H9 (cell line): ENCODE measurements at regions not wholly inside any gene's neighbourhood (a gene's known extent, or its start where the extent isn't known, plus 50 kb on each side); places are given as distances from the start of the nearest gene placed in this dataset.

Experiments
- DNase-seq: peaks from one replicate; pipeline ENCODE4 v3.0.0-alpha.2; 2017
- H2AFZ ChIP-seq: one replicate; pipeline ENCODE4 v1.6.1; 2013; ENCODE audit warnings: mild to moderate bottlenecking, low read length, control low read depth, moderate library complexity
- H2AK5ac ChIP-seq: 2 replicates; pipeline ENCODE4 v1.6.1; 2013; ENCODE audit warnings: low read length, control low read depth, mixed read lengths; ENCODE audit not compliant: insufficient read length
- H2BK120ac ChIP-seq: one replicate; pipeline ENCODE4 v1.6.1; 2013; ENCODE audit warnings: low read depth, mild to moderate bottlenecking, low read length, control low read depth, inconsistent platforms; ENCODE audit not compliant: poor library complexity, severe bottlenecking
- H2BK12ac ChIP-seq: 2 replicates; pipeline ENCODE4 v1.6.1; 2013; ENCODE audit warnings: low read length, control low read depth, mixed read lengths, low read depth; ENCODE audit not compliant: insufficient read length
- H2BK15ac ChIP-seq: 2 replicates; pipeline ENCODE4 v1.6.1; 2013; ENCODE audit warnings: low read depth, low read length, control low read depth
- H2BK20ac ChIP-seq: one replicate; pipeline ENCODE4 v1.6.1; 2013; ENCODE audit warnings: low read depth, mild to moderate bottlenecking, low read length, control low read depth, inconsistent platforms; ENCODE audit not compliant: poor library complexity, severe bottlenecking
- H2BK5ac ChIP-seq: 2 replicates; pipeline ENCODE4 v1.6.1; 2013; ENCODE audit warnings: low read length, control low read depth, mixed read lengths; ENCODE audit not compliant: insufficient read length
- H3K14ac ChIP-seq: 2 replicates; pipeline ENCODE4 v1.6.1; 2013; ENCODE audit warnings: low read length, control low read depth; ENCODE audit not compliant: insufficient read depth
- H3K18ac ChIP-seq: 2 replicates; pipeline ENCODE4 v1.6.1; 2013; ENCODE audit warnings: low read depth, mild to moderate bottlenecking, mixed read lengths, low read length, control low read depth; ENCODE audit not compliant: insufficient read length
- H3K23ac ChIP-seq: 2 replicates; pipeline ENCODE4 v1.6.1; 2013; ENCODE audit warnings: low read length, control low read depth, mixed read lengths, low read depth; ENCODE audit not compliant: insufficient read length
- H3K23me2 ChIP-seq: 2 replicates; pipeline ENCODE4 v1.6.1; 2013; ENCODE audit warnings: low read depth, mild to moderate bottlenecking, mixed read lengths, low read length, control low read depth; ENCODE audit not compliant: insufficient read length, poor library complexity, severe bottlenecking
- H3K27ac ChIP-seq: 2 replicates; pipeline ENCODE4 v1.5.1; 2013; ENCODE audit warnings: low read length, control low read depth, mixed read lengths, low read depth; ENCODE audit not compliant: insufficient read length
- H3K27me3 ChIP-seq: 2 replicates; pipeline ENCODE4 v1.6.1; 2013; ENCODE audit warnings: low read length, control low read depth, inconsistent platforms; ENCODE audit not compliant: insufficient read depth
- H3K4ac ChIP-seq: 2 replicates; pipeline ENCODE4 v1.6.1; 2013; ENCODE audit warnings: low read depth, mild to moderate bottlenecking, control low read depth, inconsistent platforms, low read length, moderate library complexity
- H3K4me1 ChIP-seq: 2 replicates; pipeline ENCODE4 v1.6.1; 2013; ENCODE audit warnings: low read length, control low read depth, inconsistent platforms; ENCODE audit not compliant: insufficient read depth
- H3K4me2 ChIP-seq: 2 replicates; pipeline ENCODE4 v1.6.1; 2013; ENCODE audit warnings: low read length, control low read depth, mixed read lengths; ENCODE audit not compliant: insufficient read length, insufficient read depth
- H3K56ac ChIP-seq: 2 replicates; pipeline ENCODE4 v1.6.1; 2013; ENCODE audit warnings: low read depth, mild to moderate bottlenecking, mixed read lengths, low read length, control low read depth; ENCODE audit not compliant: insufficient read length
- H3K79me1 ChIP-seq: 2 replicates; pipeline ENCODE4 v1.6.1; 2013; ENCODE audit warnings: low read depth, mild to moderate bottlenecking, moderate library complexity, low read length, control low read depth, inconsistent platforms; ENCODE audit not compliant: insufficient read depth, poor library complexity, severe bottlenecking
- H3K79me2 ChIP-seq: 2 replicates; pipeline ENCODE4 v1.6.1; 2013; ENCODE audit warnings: low read length, control low read depth, inconsistent platforms; ENCODE audit not compliant: insufficient read depth
- H3K9ac ChIP-seq: 2 replicates; pipeline ENCODE4 v1.6.1; 2013; ENCODE audit warnings: low read length, control low read depth, mixed read lengths; ENCODE audit not compliant: insufficient read length; ENCODE audit errors: extremely low read depth
- H3K9me3 ChIP-seq: one replicate; pipeline ENCODE4 v1.6.1; 2013; ENCODE audit warnings: low read depth, low read length, inconsistent platforms; ENCODE audit not compliant: control insufficient read depth
- H3T11ph ChIP-seq: one replicate; pipeline ENCODE4 v1.6.1; 2013; ENCODE audit warnings: mild to moderate bottlenecking, low read length, control low read depth, inconsistent platforms
- H4K20me1 ChIP-seq: one replicate; pipeline ENCODE4 v1.6.1; 2013; ENCODE audit not compliant: control insufficient read depth, insufficient read length, insufficient read depth
- H4K5ac ChIP-seq: 2 replicates; pipeline ENCODE4 v1.6.1; 2013; ENCODE audit warnings: low read depth, mild to moderate bottlenecking, mixed read lengths, low read length, control low read depth; ENCODE audit not compliant: insufficient read length
- H4K8ac ChIP-seq: replicated peaks from 2 replicates; pipeline ENCODE4 v1.6.1; 2013; ENCODE audit warnings: low read length, control low read depth, mixed read lengths, low read depth; ENCODE audit not compliant: insufficient read length
- H4K91ac ChIP-seq: 2 replicates; pipeline ENCODE4 v1.6.1; 2013; ENCODE audit warnings: low read depth, mild to moderate bottlenecking, moderate library complexity, mixed read lengths, low read length, control low read depth; ENCODE audit not compliant: insufficient read length
- H3K27ac Mint-ChIP-seq, 3 experiments: 2 replicates in 2 of 3; 3 replicates in 1 of 3; pipeline ENCODE4 v1.8.0; 2020 to 2021; ENCODE audit warnings: mixed read lengths in 3 of 3, mild to moderate bottlenecking in 1 of 3, moderate library complexity in 1 of 3
- H3K27me3 Mint-ChIP-seq: 2 replicates; pipeline ENCODE4 v1.8.0; 2021; ENCODE audit warnings: low read depth, mild to moderate bottlenecking, moderate library complexity, mixed read lengths
- H3K36me3 Mint-ChIP-seq, 3 experiments: 2 replicates in 2 of 3; 3 replicates in 1 of 3; pipeline ENCODE4 v1.8.0; 2020 to 2021; ENCODE audit warnings: low read depth in 3 of 3, mixed read lengths in 3 of 3; ENCODE audit not compliant: insufficient read depth in 1 of 3
- H3K4me1 Mint-ChIP-seq, 2 experiments: 2 replicates each; pipeline ENCODE4 v1.8.0; 2020; ENCODE audit warnings: mixed read lengths in 2 of 2
- H3K4me3 Mint-ChIP-seq, 2 experiments: 2 replicates in 1 of 2; 3 replicates in 1 of 2; pipeline ENCODE4 v1.8.0; 2020 to 2021; ENCODE audit warnings: mild to moderate bottlenecking in 2 of 2, mixed read lengths in 2 of 2, moderate library complexity in 1 of 2
- H3K9me3 Mint-ChIP-seq, 2 experiments: 2 replicates in 1 of 2; 3 replicates in 1 of 2; pipeline ENCODE4 v1.8.0; 2020; ENCODE audit warnings: mild to moderate bottlenecking in 2 of 2, mixed read lengths in 2 of 2, moderate library complexity in 1 of 2
- CTCF ChIP-seq: fragments of 200-600 bp; sonication (generic); conservative IDR thresholded peaks from 3 replicates; pipeline ENCODE4 v1.8.0; 2021; ENCODE audit warnings: antibody characterized with exemption, mild to moderate bottlenecking
- WGBS: extraction: QIAGEN DNeasy Blood & Tissue Kit; methylation state at CpG from one replicate; pipeline ENCODE4 v1.1.7; 2013; ENCODE audit warnings: missing lambda C conversion rate, low lambda C conversion rate, mixed read lengths; ENCODE audit not compliant: insufficient read length; ENCODE audit errors: extremely low coverage; 5-methylcytosine and 5-hydroxymethylcytosine counted together

GRCh38 chr5:158244882-158245281 is 385.9 kb upstream of the CLINT1 start:
- no peak overlapping the region for H3K23ac ChIP-seq
- H4K5ac ChIP-seq, result no peak overlapping the region
- H3K79me2 ChIP-seq, result no peaks in the 10 kb centered on the region
- no peak overlapping the region for H2BK12ac ChIP-seq
- H3K9ac ChIP-seq, result no peak overlapping the region
- no peaks in the 10 kb centered on the region for H3K79me1 ChIP-seq
- no peak overlapping the region for H3K18ac ChIP-seq
- no peaks in the 10 kb centered on the region for H3K4me1 ChIP-seq
- H3T11ph ChIP-seq, result no peak overlapping the region
- H3K23me2 ChIP-seq, result no peaks in the 10 kb centered on the region
- no peaks in the 10 kb centered on the region for H3K9me3 Mint-ChIP-seq
- no peak overlapping the region for H3K4ac ChIP-seq
- 100% methylated on average over 2 of the region's 3 CpGs for WGBS
- no peak for DNase-seq
- H3K4me3 Mint-ChIP-seq, result no peak overlapping the region
- H3K4me2 ChIP-seq, result no peak overlapping the region
- H3K56ac ChIP-seq, result no peak overlapping the region
- no peaks in the 10 kb centered on the region for H3K4me1 Mint-ChIP-seq
- H3K36me3 Mint-ChIP-seq, result no peaks in the 10 kb centered on the region
- H3K9me3 ChIP-seq, result no peaks in the 10 kb centered on the region
- H3K27ac ChIP-seq, result no peak overlapping the region
- H4K8ac ChIP-seq, result no peak overlapping the region
- no peaks in the 10 kb centered on the region for H4K20me1 ChIP-seq
- no peak overlapping the region for H4K91ac ChIP-seq
- no peak overlapping the region for H2BK20ac ChIP-seq
- TF ChIP-seq CTCF, result no peak
- H3K27ac Mint-ChIP-seq, result no peak overlapping the region
- no peaks in the 10 kb centered on the region; the same call in none of the 2 replicates for H3K27me3 Mint-ChIP-seq
- no peak overlapping the region for H3K14ac ChIP-seq
- no peak overlapping the region for H2BK5ac ChIP-seq
- H2BK120ac ChIP-seq, result no peak overlapping the region
- no peak overlapping the region for H2AK5ac ChIP-seq
- no peak overlapping the region for H2AFZ ChIP-seq
- no peaks in the 10 kb centered on the region for H3K27me3 ChIP-seq
- no peak overlapping the region for H2BK15ac ChIP-seq
